Mesendoderm (in vitro differentiated cells): ENCODE measurements at regions not wholly inside any gene's neighbourhood (a gene's known extent, or its start where the extent isn't known, plus 50 kb on each side); places are given as distances from the start of the nearest gene placed in this dataset.
"Not testable (repeated sequence)": the region's sequence is repeated elsewhere in the genome, so short reads cannot be mapped to it uniquely, and the experiment has no call there.

Source experiments
- DNase-seq: peaks from one replicate; pipeline ENCODE4 v3.0.0; 2013
- H2AK5ac ChIP-seq: 2 replicates; pipeline ENCODE4 v1.6.1; 2013; ENCODE audit warnings: low read length, inconsistent platforms
- H2BK120ac ChIP-seq: 2 replicates; pipeline ENCODE4 v1.6.1; 2013; ENCODE audit warnings: low read depth, mild to moderate bottlenecking, low read length, moderate library complexity, mixed read lengths
- H2BK15ac ChIP-seq: replicated peaks from 2 replicates; pipeline ENCODE4 v1.6.1; 2013; ENCODE audit warnings: low read depth, mild to moderate bottlenecking, moderate library complexity
- H2BK5ac ChIP-seq: 2 replicates; pipeline ENCODE4 v1.6.1; 2013; ENCODE audit warnings: low read length, inconsistent platforms
- H3K18ac ChIP-seq: 2 replicates; pipeline ENCODE4 v1.6.1; 2013; ENCODE audit warnings: mild to moderate bottlenecking, low read length, mixed read lengths
- H3K23ac ChIP-seq: one replicate; pipeline ENCODE4 v1.6.1; 2013; ENCODE audit warnings: low read length
- H3K27ac ChIP-seq: 2 replicates; pipeline ENCODE4 v1.5.1; 2013; ENCODE audit warnings: low read depth, mild to moderate bottlenecking, inconsistent platforms, low read length, moderate library complexity
- H3K27me3 ChIP-seq: 2 replicates; pipeline ENCODE4 v1.6.1; 2013; ENCODE audit warnings: low read length, control low read depth, mild to moderate bottlenecking, inconsistent platforms; ENCODE audit not compliant: insufficient read depth, poor library complexity
- H3K36me3 ChIP-seq: 2 replicates; pipeline ENCODE4 v1.6.1; 2013; ENCODE audit warnings: low read length, inconsistent platforms; ENCODE audit not compliant: control insufficient read depth, insufficient read depth
- H3K4ac ChIP-seq: one replicate; pipeline ENCODE4 v1.6.1; 2013; ENCODE audit warnings: low read depth, mild to moderate bottlenecking, low read length, moderate library complexity
- H3K4me1 ChIP-seq: 2 replicates; pipeline ENCODE4 v1.6.1; 2013; ENCODE audit warnings: low read depth, low read length, inconsistent platforms; ENCODE audit not compliant: control insufficient read depth
- H3K4me2 ChIP-seq: 2 replicates; pipeline ENCODE4 v1.6.1; 2013; ENCODE audit warnings: low read length
- H3K4me3 ChIP-seq: 2 replicates; pipeline ENCODE4 v1.5.1; 2013; ENCODE audit warnings: mild to moderate bottlenecking, low read length
- H3K56ac ChIP-seq: one replicate; pipeline ENCODE4 v1.6.1; 2013; ENCODE audit warnings: low read length
- H3K79me1 ChIP-seq: 2 replicates; pipeline ENCODE4 v1.6.1; 2013; ENCODE audit warnings: low read length, inconsistent platforms
- H3K79me2 ChIP-seq: 2 replicates; pipeline ENCODE4 v1.6.1; 2013; ENCODE audit warnings: mild to moderate bottlenecking, low read length; ENCODE audit not compliant: control insufficient read depth, insufficient read depth
- H3K9ac ChIP-seq: 2 replicates; pipeline ENCODE4 v1.6.1; 2013; ENCODE audit warnings: low read length, inconsistent platforms
- H4K5ac ChIP-seq: one replicate; pipeline ENCODE4 v1.6.1; 2013; ENCODE audit warnings: low read length
- H4K8ac ChIP-seq: one replicate; pipeline ENCODE4 v1.6.1; 2013; ENCODE audit warnings: low read depth, mild to moderate bottlenecking, control low read depth, low read length, moderate library complexity
- WGBS: extraction: QIAGEN DNeasy Blood & Tissue Kit; methylation state at CpG from one replicate; pipeline ENCODE4 v1.1.7; 2013; ENCODE audit warnings: low lambda C conversion rate, missing lambda C conversion rate; ENCODE audit not compliant: insufficient coverage; ENCODE audit errors: extremely low coverage; 5-methylcytosine and 5-hydroxymethylcytosine counted together

DNA sequence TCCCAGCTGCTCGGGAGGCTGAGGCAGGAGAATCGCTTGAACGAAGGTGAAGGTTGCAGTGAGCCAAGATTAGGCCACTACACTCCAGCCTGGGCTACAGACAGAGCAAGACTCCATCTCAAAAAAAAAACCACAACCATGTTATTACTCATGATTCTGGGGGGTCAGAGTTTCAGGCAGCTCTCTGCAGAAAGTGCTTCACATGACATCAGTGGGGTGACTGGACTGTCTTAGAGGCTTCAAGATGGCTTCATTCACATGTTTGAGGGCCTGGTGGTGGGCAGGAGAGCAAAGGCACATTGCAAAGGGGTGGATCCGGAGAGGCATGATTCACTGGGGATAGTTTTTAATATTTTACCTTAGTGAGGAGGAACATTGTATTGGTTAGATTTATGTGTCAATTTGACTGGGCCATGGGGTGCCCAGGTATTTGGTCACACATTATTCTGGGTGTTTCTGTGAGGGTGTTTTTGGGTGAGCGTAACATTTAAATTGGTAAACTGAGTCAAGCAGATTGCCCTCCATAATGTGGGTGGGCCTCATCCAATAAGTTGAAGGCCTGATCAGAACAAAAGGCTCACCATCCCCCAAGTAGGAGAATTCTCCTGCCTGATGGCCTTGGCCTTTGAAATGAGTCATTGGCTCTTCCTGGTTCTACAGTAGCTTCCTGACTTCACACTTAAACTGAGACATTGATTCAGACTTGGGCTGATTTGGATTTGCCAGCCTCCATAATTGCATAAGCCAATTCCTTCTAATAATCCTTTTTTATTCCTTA is 109.8 kb downstream of the GOSR1 start:
- no peak overlapping the region for H3K4me3 ChIP-seq
- H3K4ac ChIP-seq = no peak overlapping the region
- no peaks in the 10 kb centered on the region for H3K4me1 ChIP-seq
- H3K27me3 ChIP-seq = no peaks in the 10 kb centered on the region
- H2BK15ac ChIP-seq = no peak overlapping the region
- no peak overlapping the region for H2BK120ac ChIP-seq
- no CpG with 5 or more reads among the region's 5 CpGs for WGBS
- H4K5ac ChIP-seq = no peak overlapping the region
- no peak overlapping the region for H3K9ac ChIP-seq
- H3K4me2 ChIP-seq = no peak overlapping the region
- no peak overlapping the region for H3K18ac ChIP-seq
- H2AK5ac ChIP-seq = no peak overlapping the region
- H2BK5ac ChIP-seq = no peak overlapping the region
- no peaks in the 10 kb centered on the region for H3K36me3 ChIP-seq
- H3K56ac ChIP-seq = no peak overlapping the region
- no peak overlapping the region for H3K23ac ChIP-seq
- no peak for DNase-seq
- H4K8ac ChIP-seq = no peak overlapping the region
- H3K79me1 ChIP-seq = no peaks in the 10 kb centered on the region
- no peaks in the 10 kb centered on the region for H3K79me2 ChIP-seq
- H3K27ac ChIP-seq = no peak overlapping the region

- H3K27ac ChIP-seq = no peak overlapping the region
- DNase-seq = no peak
- no peak overlapping the region for H2AK5ac ChIP-seq
- no peaks in the 10 kb centered on the region for H3K79me1 ChIP-seq
- no peak overlapping the region for H4K5ac ChIP-seq
- H2BK120ac ChIP-seq = no peak overlapping the region
- H3K23ac ChIP-seq = no peak overlapping the region
- H3K27me3 ChIP-seq = no peaks in the 10 kb centered on the region
- no peak overlapping the region for H4K8ac ChIP-seq
- H3K56ac ChIP-seq = no peak overlapping the region
- no peak overlapping the region for H3K4me3 ChIP-seq
- no peak overlapping the region for H2BK15ac ChIP-seq
- H3K18ac ChIP-seq = no peak overlapping the region
- no peaks in the 10 kb centered on the region for H3K79me2 ChIP-seq
- no peak overlapping the region for H3K4ac ChIP-seq
- no peak overlapping the region for H2BK5ac ChIP-seq
- no peaks in the 10 kb centered on the region for H3K4me1 ChIP-seq
- no CpG with 5 or more reads among the region's 5 CpGs for WGBS
- H3K4me2 ChIP-seq = no peak overlapping the region
- no peak overlapping the region for H3K9ac ChIP-seq
- H3K36me3 ChIP-seq = no peaks in the 10 kb centered on the region
Observed at GRCh38 chr17:30584810-30585209, 107.6 kb downstream of the GOSR1 start.

GRCh38 chr17:30580916-30581315 is 103.7 kb downstream of the GOSR1 start:
- no peak overlapping the region for H3K56ac ChIP-seq
- H3K27me3 ChIP-seq = no peaks in the 10 kb centered on the region
- no peak overlapping the region for H3K4ac ChIP-seq
- no peaks in the 10 kb centered on the region for H3K79me1 ChIP-seq
- no peak overlapping the region for H4K8ac ChIP-seq
- no peak overlapping the region for H2AK5ac ChIP-seq
- no peak for DNase-seq
- no CpG with 5 or more reads among the region's 2 CpGs for whole genome bisulfite sequencing
- H3K4me3 ChIP-seq = no peak overlapping the region
- H4K5ac ChIP-seq = no peak overlapping the region
- no peak overlapping the region for H2BK5ac ChIP-seq
- H3K27ac ChIP-seq = no peak overlapping the region
- H2BK120ac ChIP-seq = no peak overlapping the region
- H3K9ac ChIP-seq = no peak overlapping the region
- no peak overlapping the region for H3K4me2 ChIP-seq
- no peaks in the 10 kb centered on the region for H3K79me2 ChIP-seq
- H3K18ac ChIP-seq = no peak overlapping the region
- H2BK15ac ChIP-seq = no peak overlapping the region
- H3K23ac ChIP-seq = no peak overlapping the region
- no peaks in the 10 kb centered on the region for H3K4me1 ChIP-seq
- H3K36me3 ChIP-seq = no peaks in the 10 kb centered on the region

DNA sequence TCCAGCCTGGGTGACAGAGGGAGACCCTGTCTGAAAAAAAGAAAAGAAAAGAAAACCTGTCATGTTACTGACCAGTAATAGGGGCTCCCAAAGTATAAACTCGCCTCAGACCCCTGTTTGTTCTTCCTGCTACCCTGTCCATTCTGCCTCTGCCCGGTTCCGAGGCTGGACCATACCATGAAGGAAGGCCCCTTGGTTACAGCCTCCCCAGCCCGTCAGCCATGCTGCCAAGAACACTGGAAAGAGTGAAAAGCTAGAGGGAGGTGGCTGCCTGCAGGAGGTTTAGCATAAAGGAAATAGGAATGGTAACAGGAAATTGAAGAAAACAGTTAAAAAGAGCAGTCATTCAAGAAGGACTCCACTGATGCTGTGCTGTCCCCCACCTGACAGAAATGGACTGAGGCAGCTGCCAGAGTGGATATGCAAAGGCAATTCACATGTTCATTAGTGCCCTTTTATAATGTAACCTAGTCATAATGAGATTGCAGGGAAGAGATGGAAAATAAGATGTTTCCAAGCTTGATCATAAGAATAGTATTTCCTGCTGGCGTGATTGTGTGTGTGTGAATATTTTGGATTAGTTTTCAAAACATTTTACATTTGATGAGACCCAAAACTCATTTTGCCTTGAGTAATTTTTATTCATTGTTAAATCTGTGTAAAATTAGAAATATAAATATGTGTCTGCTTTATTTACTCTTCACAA is 102.6 kb downstream of the GOSR1 start:
- Histone ChIP-seq H2BK120ac (no peak overlapping the region), H3K4me1 (no peaks in the 10 kb centered on the region), H4K8ac (no peak overlapping the region), H3K79me2 (no peaks in the 10 kb centered on the region), H3K79me1 (no peaks in the 10 kb centered on the region), H3K27me3 (no peaks in the 10 kb centered on the region), H3K9ac (no peak overlapping the region), H3K4ac (no peak overlapping the region), H3K23ac (no peak overlapping the region), H2BK15ac (no peak overlapping the region), H3K4me3 (no peak overlapping the region), H3K27ac (no peak overlapping the region), H2AK5ac (no peak overlapping the region), H3K18ac (no peak overlapping the region), H4K5ac (no peak overlapping the region), H3K36me3 (no peaks in the 10 kb centered on the region), H3K56ac (no peak overlapping the region), H2BK5ac (no peak overlapping the region), H3K4me2 (no peak overlapping the region)
- DNase-seq = no peak
- WGBS = no CpG with 5 or more reads among the region's 5 CpGs

DNA sequence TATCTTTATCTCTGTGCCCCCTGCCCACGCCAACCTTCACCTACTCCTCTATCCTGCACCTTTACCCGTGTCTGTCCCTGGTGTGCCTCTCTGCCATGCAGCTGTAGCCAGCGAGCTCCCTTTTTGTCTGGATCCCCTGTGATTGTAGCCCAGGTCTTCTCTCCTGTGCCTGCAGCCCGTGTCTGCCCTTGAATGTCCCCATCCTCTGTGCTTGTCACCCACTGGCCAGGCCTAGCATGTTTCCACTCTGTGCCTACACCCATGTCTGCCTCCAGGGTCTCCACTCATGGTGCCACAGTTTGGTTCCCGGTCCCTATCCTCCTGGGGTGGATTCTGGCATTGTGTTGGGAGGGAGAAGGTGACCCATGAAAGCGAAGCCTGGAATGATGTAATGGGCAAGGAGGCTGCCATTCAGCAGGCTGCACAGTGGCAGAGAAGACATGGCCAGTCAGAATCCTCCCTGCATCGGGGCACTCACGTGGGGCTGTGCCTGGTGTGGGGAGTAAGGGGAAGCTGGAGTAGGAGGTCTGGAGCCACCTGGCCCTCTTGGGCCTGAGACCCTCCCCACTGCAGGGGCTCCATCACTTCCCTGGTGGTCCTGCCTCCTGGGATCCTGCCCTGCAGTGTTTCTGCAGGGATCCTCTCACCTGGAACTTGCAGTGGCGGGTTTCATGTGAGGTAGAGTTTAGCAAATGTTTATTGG is 101.0 kb downstream of the GOSR1 start:
- not testable (repeated sequence) for H3K79me1 ChIP-seq, H2BK5ac ChIP-seq, H3K18ac ChIP-seq, H2BK120ac ChIP-seq, H3K27ac ChIP-seq, H3K56ac ChIP-seq, H3K27me3 ChIP-seq, H4K8ac ChIP-seq, H2BK15ac ChIP-seq, H3K4me3 ChIP-seq, H3K9ac ChIP-seq, H3K36me3 ChIP-seq, H3K4me2 ChIP-seq, H2AK5ac ChIP-seq, H3K79me2 ChIP-seq, H4K5ac ChIP-seq, H3K23ac ChIP-seq, DNase-seq, H3K4ac ChIP-seq, H3K4me1 ChIP-seq
- no CpG with 5 or more reads among the region's 9 CpGs for WGBS
